H1 (cell line): ENCODE measurements at regions not wholly inside any gene's neighbourhood (a gene's known extent, or its start where the extent isn't known, plus 50 kb on each side); places are given as distances from the start of the nearest gene placed in this dataset.

Experiments used
- CTCF ChIA-PET: fragments of 300-600 bp; sonication (Branson Sonifier 250); formaldehyde crosslinking; loops from one replicate; lab custom pipeline; 2021; ENCODE audit not compliant: partially characterized antibody; lab: Charles Lee
- POLR2A ChIA-PET: fragments of 300-600 bp; sonication (Branson Sonifier 250); formaldehyde crosslinking; loops from one replicate; lab custom pipeline; 2021; ENCODE audit warnings: inconsistent platforms; ENCODE audit not compliant: partially characterized antibody; lab: Charles Lee
- DNase-seq, 2 experiments: peaks; one replicate each; pipeline versions ENCODE4 v3.0.0 to v3.0.0-alpha.2; 2010 to 2022; ENCODE audit warnings: low spot score in 2 of 2, low read depth in 1 of 2, mixed read lengths in 1 of 2
- FAIRE-seq: peaks from 2 replicates; lab custom pipeline; 2011; peaks lifted over from hg19 to GRCh38; lab: Jason Lieb, UNC
- H2AFZ ChIP-seq: 2 replicates; pipeline ENCODE4 v1.8.1; 2012; ENCODE audit warnings: low read length, inconsistent platforms
- H2AK5ac ChIP-seq: 2 replicates; pipeline ENCODE4 v1.6.1; 2013; ENCODE audit warnings: low read depth, low read length
- H2BK120ac ChIP-seq: replicated peaks from 2 replicates; pipeline ENCODE3; 2013; ENCODE audit warnings: low read depth, low read length, inconsistent platforms
- H2BK12ac ChIP-seq: 2 replicates; pipeline ENCODE4 v1.6.1; 2013; ENCODE audit warnings: low read depth, low read length
- H2BK15ac ChIP-seq: 2 replicates; pipeline ENCODE4 v1.6.1; 2013; ENCODE audit warnings: low read length
- H2BK20ac ChIP-seq: 2 replicates; pipeline ENCODE4 v1.6.1; 2013; ENCODE audit warnings: low read length
- H2BK5ac ChIP-seq: 2 replicates; pipeline ENCODE4 v1.6.1; 2013; ENCODE audit warnings: low read depth, low read length
- H3K14ac ChIP-seq: 2 replicates; pipeline ENCODE4 v1.6.1; 2013; ENCODE audit warnings: inconsistent platforms; ENCODE audit not compliant: insufficient read length
- H3K18ac ChIP-seq: 2 replicates; pipeline ENCODE4 v1.6.1; 2013; ENCODE audit warnings: low read length; ENCODE audit errors: extremely low read depth
- H3K23ac ChIP-seq: 2 replicates; pipeline ENCODE4 v1.6.1; 2013; ENCODE audit warnings: inconsistent platforms; ENCODE audit not compliant: insufficient read length
- H3K23me2 ChIP-seq: 2 replicates; pipeline ENCODE4 v1.6.1; 2013; ENCODE audit warnings: low read depth, low read length
- H3K27ac ChIP-seq: 2 replicates; pipeline ENCODE4 v1.6.1; 2011; ENCODE audit warnings: low read depth, low read length, inconsistent platforms
- H3K27me3 ChIP-seq, 4 experiments: replicated peaks in 1 of 4; 1 replicate in 1 of 4; 2 replicates in 3 of 4; pipeline versions ENCODE4 v1.6.1 to v1.8.1; 2011 to 2013; ENCODE audit warnings: low read length in 3 of 4, mild to moderate bottlenecking in 3 of 4, inconsistent platforms in 2 of 4, mixed read lengths in 2 of 4, moderate library complexity in 1 of 4; ENCODE audit not compliant: control insufficient read depth in 3 of 4, insufficient read depth in 3 of 4; ENCODE audit errors: extremely low read depth in 1 of 4
- H3K36me3 ChIP-seq, 4 experiments: 2 replicates each; pipeline versions ENCODE4 v1.6.1 to v1.8.1; 2011 to 2013; ENCODE audit warnings: mild to moderate bottlenecking in 4 of 4, low read length in 3 of 4, moderate library complexity in 2 of 4, control low read depth in 1 of 4, inconsistent platforms in 1 of 4; ENCODE audit not compliant: insufficient read depth in 4 of 4, control insufficient read depth in 2 of 4
- H3K4ac ChIP-seq: replicated peaks from 2 replicates; pipeline ENCODE3; 2013; ENCODE audit warnings: low read length, low read depth, mixed read lengths, inconsistent platforms; ENCODE audit not compliant: insufficient read length
- H3K4me1 ChIP-seq, 4 experiments: replicated peaks in 1 of 4; 1 replicate in 1 of 4; 2 replicates in 3 of 4; pipeline versions ENCODE4 v1.6.1 to v1.8.1; 2011 to 2013; ENCODE audit warnings: low read length in 3 of 4, inconsistent platforms in 2 of 4, mixed read lengths in 1 of 4; ENCODE audit not compliant: insufficient read depth in 4 of 4, control insufficient read depth in 3 of 4
- H3K4me2 ChIP-seq, 2 experiments: 2 replicates each; pipeline versions ENCODE4 v1.6.1 to v1.8.1; 2011 to 2013; ENCODE audit warnings: low read depth in 2 of 2, low read length in 2 of 2, control low read depth in 1 of 2, inconsistent platforms in 1 of 2, mild to moderate bottlenecking in 1 of 2; ENCODE audit not compliant: insufficient read depth in 1 of 2
- H3K4me3 ChIP-seq, 4 experiments: fragments of 200-600, 300-600 bp in 1 of 4; sonication (generic), shearing (Covaris generic), sonication (Bioruptor Twin) in 1 of 4; 2 replicates each; pipeline versions ENCODE4 v1.5.1 to v1.8.1; 2011 to 2016; ENCODE audit warnings: low read length in 4 of 4, low read depth in 3 of 4, control low read depth in 2 of 4, inconsistent platforms in 2 of 4, mild to moderate bottlenecking in 2 of 4, mixed read lengths in 1 of 4, moderate library complexity in 1 of 4; ENCODE audit not compliant: insufficient read depth in 2 of 4; ENCODE audit errors: extremely low read depth in 1 of 4
- H3K56ac ChIP-seq: replicated peaks from 2 replicates; pipeline ENCODE3; 2013; ENCODE audit warnings: low read depth, mild to moderate bottlenecking, mixed read lengths, low read length, inconsistent platforms; ENCODE audit not compliant: insufficient read length
- H3K79me1 ChIP-seq: 2 replicates; pipeline ENCODE4 v1.6.1; 2013; ENCODE audit warnings: low read depth, low read length, control low read depth
- H3K79me2 ChIP-seq, 2 experiments: 2 replicates each; pipeline versions ENCODE4 v1.6.1 to v1.8.1; 2012 to 2013; ENCODE audit warnings: low read length in 2 of 2, mild to moderate bottlenecking in 2 of 2, inconsistent platforms in 1 of 2; ENCODE audit not compliant: insufficient read depth in 2 of 2, control insufficient read depth in 1 of 2
- H3K9ac ChIP-seq, 4 experiments: replicated peaks in 1 of 4; 1 replicate in 1 of 4; 2 replicates in 3 of 4; pipeline versions ENCODE4 v1.6.1 to v1.8.1; 2011 to 2013; ENCODE audit warnings: low read depth in 3 of 4, low read length in 3 of 4, control low read depth in 2 of 4, mild to moderate bottlenecking in 2 of 4, moderate library complexity in 2 of 4, inconsistent platforms in 1 of 4; ENCODE audit errors: extremely low read depth in 1 of 4
- H3K9me3 ChIP-seq, 2 experiments: 2 replicates each; pipeline versions ENCODE4 v1.6.1 to v1.8.1; 2012 to 2013; ENCODE audit warnings: mild to moderate bottlenecking in 2 of 2, moderate library complexity in 2 of 2, control low read depth in 1 of 2, inconsistent platforms in 1 of 2, low read depth in 1 of 2, low read length in 1 of 2, mixed read lengths in 1 of 2; ENCODE audit not compliant: insufficient read depth in 2 of 2
- H4K20me1 ChIP-seq, 2 experiments: replicated peaks in 1 of 2; 2 replicates each; pipeline versions ENCODE3 to v1.8.1; 2011 to 2013; ENCODE audit warnings: inconsistent platforms in 2 of 2, low read length in 2 of 2, mild to moderate bottlenecking in 1 of 2; ENCODE audit not compliant: insufficient read depth in 2 of 2, control insufficient read depth in 1 of 2
- H4K5ac ChIP-seq: 2 replicates; pipeline ENCODE4 v1.6.1; 2013; ENCODE audit warnings: low read length, low read depth, mixed read lengths, inconsistent platforms; ENCODE audit not compliant: insufficient read length
- H4K8ac ChIP-seq: 2 replicates; pipeline ENCODE4 v1.8.0; 2013; ENCODE audit warnings: mild to moderate bottlenecking, moderate library complexity, low read length, inconsistent platforms; ENCODE audit not compliant: insufficient read depth; ENCODE audit errors: extremely low read depth
- H4K91ac ChIP-seq: replicated peaks from 2 replicates; pipeline ENCODE3; 2013; ENCODE audit warnings: low read length, mixed read lengths, inconsistent platforms; ENCODE audit not compliant: insufficient read length
- EZH2 ChIP-seq: fragments of 200-600 bp; sonication (generic); IDR thresholded peaks from 2 replicates; pipeline ENCODE4 v1.7.1; 2012; ENCODE audit warnings: low read depth, mild to moderate bottlenecking, moderate library complexity, low read length, inconsistent platforms; ENCODE audit not compliant: severe bottlenecking
- GTF2F1 ChIP-seq: IDR thresholded peaks from 2 replicates; pipeline ENCODE4 v1.6.1; 2012; ENCODE audit warnings: low read depth, low read length, improper control_type of control experiment, borderline replicate concordance

- TF ChIP-seq GTF2F1 = no peak
- no peak for TF ChIP-seq EZH2
- no peak overlapping the region for H4K91ac ChIP-seq
- no peak for FAIRE-seq
Observed at GRCh38 chr11:32187111-32187510, 96.2 kb downstream of the RCN1 start.

More at GRCh38 chr11:32187111-32187510, 96.2 kb downstream of the RCN1 start:
- Histone ChIP-seq H3K9me3 (no peaks in the 10 kb centered on the region), H2BK12ac (no peak overlapping the region), H2AK5ac (no peak overlapping the region), H3K56ac (no peak overlapping the region), H2AFZ (no peak overlapping the region), H4K8ac (no peak overlapping the region), H3K18ac (no peak overlapping the region), H4K5ac (no peak overlapping the region), H2BK5ac (no peak overlapping the region), H3K23ac (no peak overlapping the region), H2BK15ac (no peak overlapping the region), H3K27ac (no peak overlapping the region), H3K27me3 (no peaks in the 10 kb centered on the region), H3K4me1 (no peaks in the 10 kb centered on the region), H3K79me1 (no peaks in the 10 kb centered on the region), H3K23me2 (no peaks in the 10 kb centered on the region), H3K4me3 (no peak overlapping the region), H2BK120ac (no peak overlapping the region), H4K20me1 (no peaks in the 10 kb centered on the region), H2BK20ac (no peak overlapping the region), H3K4me2 (no peak overlapping the region), H3K36me3 (no peaks in the 10 kb centered on the region), H3K14ac (no peak overlapping the region), H3K79me2 (no peaks in the 10 kb centered on the region), H3K4ac (no peak overlapping the region), H3K9ac (no peak overlapping the region)
- POLR2A ChIA-PET = no interaction called here
- CTCF ChIA-PET = interaction anchor here (1.5 to 2.3 kb wide), 2 partner anchors 11 to 433 kb away, joined by 3 to 12 read pairs; no protein-coding TSS in a partner anchor
- no peak for DNase-seq
